LNCaP clone FGC (cell line): ENCODE measurements at regions not wholly inside any gene's neighbourhood (a gene's known extent, or its start where the extent isn't known, plus 50 kb on each side); places are given as distances from the start of the nearest gene placed in this dataset.

Experiments used
- DNase-seq: peaks from one replicate; pipeline ENCODE4 v3.0.0-alpha.2; 2011; ENCODE audit warnings: low read depth
- H3K4me3 ChIP-seq: 2 replicates; pipeline ENCODE4 v1.5.1; 2011; ENCODE audit warnings: mild to moderate bottlenecking, low read depth, low read length, control low read depth
- TF ChIP-seq, protein P1 (sequence below): IDR thresholded peaks from 2 replicates; pipeline ENCODE4 v1.5.1; 2012; ENCODE audit warnings: mild to moderate bottlenecking; ENCODE audit not compliant: control insufficient read depth, insufficient read depth; ENCODE audit errors: extremely low read depth

DNA sequence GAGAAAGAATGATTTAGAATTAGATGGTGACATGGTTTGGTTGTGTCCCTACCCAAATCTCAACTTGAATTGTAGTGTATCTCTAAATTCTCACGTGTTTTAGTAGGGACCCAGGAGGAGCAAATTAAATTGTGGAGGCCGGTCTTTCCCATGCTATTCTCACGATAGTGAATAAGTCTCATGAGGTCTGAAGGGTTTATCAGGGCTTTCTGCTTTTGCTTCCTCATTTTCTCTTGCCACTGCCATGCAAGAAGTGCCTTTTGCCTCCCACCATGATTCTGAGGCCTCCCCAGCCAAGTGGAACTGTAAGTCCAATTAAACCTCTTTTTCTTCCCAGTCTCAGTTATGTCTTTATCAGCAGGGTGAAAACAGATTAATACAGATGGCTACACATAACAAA is 167.4 kb upstream of the SVIL start:
- H3K4me3 ChIP-seq = no peak overlapping the region
- no peak for DNase-seq
- TF ChIP-seq, protein P1, sequence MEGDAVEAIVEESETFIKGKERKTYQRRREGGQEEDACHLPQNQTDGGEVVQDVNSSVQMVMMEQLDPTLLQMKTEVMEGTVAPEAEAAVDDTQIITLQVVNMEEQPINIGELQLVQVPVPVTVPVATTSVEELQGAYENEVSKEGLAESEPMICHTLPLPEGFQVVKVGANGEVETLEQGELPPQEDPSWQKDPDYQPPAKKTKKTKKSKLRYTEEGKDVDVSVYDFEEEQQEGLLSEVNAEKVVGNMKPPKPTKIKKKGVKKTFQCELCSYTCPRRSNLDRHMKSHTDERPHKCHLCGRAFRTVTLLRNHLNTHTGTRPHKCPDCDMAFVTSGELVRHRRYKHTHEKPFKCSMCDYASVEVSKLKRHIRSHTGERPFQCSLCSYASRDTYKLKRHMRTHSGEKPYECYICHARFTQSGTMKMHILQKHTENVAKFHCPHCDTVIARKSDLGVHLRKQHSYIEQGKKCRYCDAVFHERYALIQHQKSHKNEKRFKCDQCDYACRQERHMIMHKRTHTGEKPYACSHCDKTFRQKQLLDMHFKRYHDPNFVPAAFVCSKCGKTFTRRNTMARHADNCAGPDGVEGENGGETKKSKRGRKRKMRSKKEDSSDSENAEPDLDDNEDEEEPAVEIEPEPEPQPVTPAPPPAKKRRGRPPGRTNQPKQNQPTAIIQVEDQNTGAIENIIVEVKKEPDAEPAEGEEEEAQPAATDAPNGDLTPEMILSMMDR = no peak

DNA sequence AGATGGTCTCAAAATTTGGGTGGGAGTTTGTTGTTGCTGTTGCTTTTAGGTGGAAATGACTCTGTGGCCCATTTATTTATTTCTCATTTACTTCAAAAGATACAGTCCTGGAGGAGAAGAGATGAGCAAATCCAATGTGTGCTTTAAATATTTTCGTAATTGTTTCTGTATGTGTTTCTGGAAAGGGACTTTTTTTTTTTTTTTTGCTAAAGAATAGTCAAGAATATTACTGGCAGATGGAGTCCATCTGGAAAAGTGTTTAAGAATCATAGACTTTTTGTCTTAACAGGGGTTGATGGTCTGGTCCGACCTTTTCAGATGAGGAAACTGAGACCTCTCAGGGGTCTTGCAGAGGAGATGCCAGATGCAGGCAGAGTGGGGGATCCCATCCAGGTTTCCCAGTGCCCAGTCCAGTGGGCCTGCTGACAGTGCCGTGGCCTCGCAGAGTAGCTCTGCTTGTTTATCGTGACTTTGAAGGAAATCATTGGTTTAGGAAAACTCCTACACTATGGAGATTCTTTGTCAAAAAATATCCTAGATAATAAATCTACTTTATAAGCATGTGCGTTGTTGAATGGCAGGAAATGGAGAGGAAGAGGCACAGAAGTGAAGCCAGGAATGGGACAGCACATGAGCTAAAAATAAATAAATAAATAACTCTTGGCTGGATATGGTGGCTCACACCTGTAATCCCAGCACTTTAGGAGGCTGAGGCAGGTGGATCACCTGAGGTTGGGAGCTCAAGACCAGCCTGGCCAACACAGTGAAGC is 164.3 kb upstream of the SVIL start:
- no peak for DNase-seq
- TF ChIP-seq, protein P1 = no peak
- no peak overlapping the region for H3K4me3 ChIP-seq

DNA sequence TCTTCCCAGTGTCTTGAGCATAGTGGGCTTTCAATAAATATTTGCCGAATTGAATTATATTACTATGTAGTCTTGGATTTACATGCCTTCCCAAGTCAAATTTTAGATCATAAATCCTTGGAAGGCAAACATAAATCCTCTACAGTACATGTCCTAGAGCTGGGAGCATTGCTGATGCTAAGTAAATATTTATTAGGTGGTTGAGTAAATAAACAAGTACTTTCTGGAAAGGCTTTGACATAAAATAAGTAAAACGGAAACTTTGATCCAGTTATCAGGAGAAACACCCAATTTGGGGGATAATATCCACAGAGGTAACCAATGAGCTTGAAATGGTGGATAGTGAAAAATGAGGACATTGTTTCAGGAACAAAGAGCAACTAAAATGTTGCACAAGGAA is 162.8 kb upstream of the SVIL start:
- TF ChIP-seq, protein P1 = no peak
- DNase-seq = peak; percentile 84
- H3K4me3 ChIP-seq = no peak overlapping the region

DNA sequence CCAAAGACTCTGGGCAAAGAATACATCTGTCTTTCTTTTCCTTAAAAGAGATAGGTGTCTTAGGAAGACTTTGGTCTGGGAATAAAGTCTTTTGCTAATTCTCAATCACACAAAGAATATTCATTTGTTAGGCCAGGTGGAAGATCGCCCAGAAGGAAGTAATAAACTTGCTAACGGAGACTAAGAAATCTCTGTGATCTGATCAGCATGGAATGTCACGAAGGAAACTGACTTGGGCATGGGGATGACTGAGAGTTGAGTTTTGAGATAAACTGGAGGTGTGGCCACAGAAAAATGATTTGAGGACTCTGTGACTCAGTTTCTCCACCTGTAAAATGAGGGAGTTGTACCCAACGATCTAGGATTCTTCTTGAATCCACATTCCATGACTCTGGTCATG is 161.1 kb upstream of the SVIL start:
- TF ChIP-seq, protein P1 = no peak
- peak; percentile 56 for DNase-seq
- no peak overlapping the region for H3K4me3 ChIP-seq

DNA sequence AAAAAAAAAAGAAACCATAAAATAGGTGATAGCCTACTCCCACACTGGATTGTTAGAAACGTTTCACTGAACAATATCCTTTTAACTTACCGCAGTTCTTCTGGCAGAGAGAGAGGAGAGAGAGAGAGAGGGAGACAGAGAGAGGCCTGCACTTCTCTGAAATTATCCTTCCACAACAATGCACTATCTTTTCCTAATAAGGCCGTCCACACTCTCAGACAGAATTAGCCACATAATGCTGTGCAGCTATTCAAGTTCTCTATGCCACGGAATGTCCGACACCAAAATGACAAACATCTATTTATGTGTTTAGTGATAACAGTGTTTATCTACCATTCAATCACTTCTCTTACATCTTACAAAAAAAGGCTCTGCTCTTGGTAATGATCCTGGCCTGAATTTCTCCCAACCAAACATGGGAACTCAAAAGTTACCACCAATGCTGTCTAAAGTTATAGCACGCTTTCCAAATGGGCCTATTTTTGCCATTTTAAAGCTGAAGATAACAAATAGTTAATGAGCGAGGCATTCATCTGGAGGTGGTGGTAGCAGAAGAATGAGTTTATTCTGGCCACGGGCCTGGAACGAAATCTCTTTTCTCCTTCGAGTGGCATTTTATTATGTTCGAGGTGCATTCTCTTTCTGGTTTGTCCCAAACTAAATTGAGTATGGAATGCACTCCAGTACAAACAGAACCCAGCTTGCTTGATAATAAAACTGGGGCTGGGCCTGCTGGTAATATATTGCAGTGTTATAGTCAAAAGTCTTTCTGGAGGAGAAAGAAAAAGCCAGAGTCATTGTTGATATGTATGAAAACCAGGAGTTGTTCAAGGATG is 160.2 kb upstream of the SVIL start:
- TF ChIP-seq, protein P1 = no peak
- no peak for DNase-seq
- no peak overlapping the region for H3K4me3 ChIP-seq

DNA sequence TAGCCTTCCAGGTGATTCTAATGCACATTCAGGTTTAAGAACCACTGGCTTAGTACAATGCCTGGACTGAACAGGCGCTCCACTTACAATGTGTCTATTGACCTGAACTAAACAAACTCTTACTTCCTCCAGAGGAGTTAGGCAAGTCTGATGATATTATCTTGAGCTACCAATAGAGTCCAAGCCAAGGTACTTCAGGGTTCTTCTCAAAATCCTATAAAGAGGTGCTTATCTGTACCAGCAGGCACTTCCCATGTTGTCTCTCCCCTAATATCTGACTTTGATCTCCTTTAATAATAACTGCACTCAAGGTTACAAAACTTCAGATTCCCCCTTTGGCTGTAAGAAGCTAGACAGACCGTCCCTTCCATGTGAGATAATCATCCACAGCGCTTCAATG is 157.0 kb upstream of the SVIL start:
- TF ChIP-seq, protein P1 = no peak
- DNase-seq = peak; percentile 60
- H3K4me3 ChIP-seq = no peak overlapping the region
